Naive thymus-derived CD8-positive, alpha-beta T cell (primary cell): ENCODE measurements at regions not wholly inside any gene's neighbourhood (a gene's known extent, or its start where the extent isn't known, plus 50 kb on each side); places are given as distances from the start of the nearest gene placed in this dataset.
A peak's percentile ranks its signal among the peaks of the same experiment; 100 is the strongest.

Experiments
- ATAC-seq, 2 donors: fragments of 150-1000 bp; cut with Tn5 transposase in 1 of 2; sonication (Bioruptor Pico), chemical (Tn5 transposase) in 1 of 2; 1 replicate in 1 of 2; 2 replicates in 1 of 2; pipeline ENCODE4 v1.10.0; 2021; ENCODE audit warnings: mild to moderate bottlenecking in 2 of 2, moderate library complexity in 2 of 2
- POLR2A ChIA-PET: fragments of 350-600 bp; sonication (Branson Sonifier 250); formaldehyde crosslinking; loops from one replicate; lab custom pipeline; 2021; ENCODE audit warnings: antibody characterized with exemption; lab: Charles Lee
- DNase-seq, 10 donors: peaks; one replicate each; pipeline versions ENCODE4 v3.0.0 to v3.0.0-alpha.2; 2020 to 2022
- H3K27ac Mint-ChIP-seq, 10 donors: one replicate each; pipeline ENCODE4 v1.8.0; 2020 to 2022; ENCODE audit warnings: mild to moderate bottlenecking in 10 of 10, mixed read lengths in 10 of 10, moderate library complexity in 4 of 10, inconsistent platforms in 1 of 10
- H3K27me3 Mint-ChIP-seq, 5 donors: one replicate each; pipeline ENCODE4 v1.8.0; 2021 to 2022; ENCODE audit warnings: mixed read lengths in 5 of 5
- H3K36me3 Mint-ChIP-seq, 3 donors: one replicate each; pipeline ENCODE4 v1.8.0; 2020 to 2022; ENCODE audit warnings: mixed read lengths in 3 of 3, mild to moderate bottlenecking in 2 of 3, inconsistent platforms in 1 of 3
- H3K4me1 Mint-ChIP-seq, 4 donors: one replicate each; pipeline ENCODE4 v1.8.0; 2021 to 2022; ENCODE audit warnings: mixed read lengths in 4 of 4
- H3K4me3 Mint-ChIP-seq, 10 donors: one replicate each; pipeline ENCODE4 v1.8.0; 2020 to 2022; ENCODE audit warnings: mild to moderate bottlenecking in 10 of 10, mixed read lengths in 10 of 10, moderate library complexity in 6 of 10, inconsistent platforms in 1 of 10
- H3K9me3 Mint-ChIP-seq, 9 donors: one replicate each; pipeline ENCODE4 v1.8.0; 2020 to 2022; ENCODE audit warnings: mixed read lengths in 9 of 9, mild to moderate bottlenecking in 3 of 9, inconsistent platforms in 1 of 9, moderate library complexity in 1 of 9

DNA sequence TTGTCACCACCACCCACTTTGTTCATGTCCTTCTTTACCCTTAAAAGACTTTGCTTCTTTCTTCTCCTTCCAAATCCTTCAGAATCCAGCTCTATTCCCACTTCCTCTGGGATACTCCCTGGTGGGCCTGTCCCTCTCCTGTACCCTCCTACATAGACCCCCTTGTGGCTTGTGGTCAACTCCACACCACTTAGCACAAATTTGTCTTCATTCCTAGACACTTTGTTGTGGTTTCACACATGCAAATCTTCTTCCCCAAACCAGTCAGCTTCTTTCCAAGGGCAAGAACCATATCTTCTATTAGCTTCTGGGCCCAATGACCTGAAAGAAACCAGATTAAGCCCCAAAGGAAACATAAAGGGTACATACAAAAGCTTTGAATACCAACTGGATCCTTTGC lies 342.4 kb downstream of the TNS1 start:
- H3K27me3 Mint-ChIP-seq = peaks cover 0 to 11% (median 0%) of the 10 kb centered on the region in 5 donors
- peaks cover 12 to 20% (median 15%) of the 10 kb centered on the region in 4 donors for H3K4me1 Mint-ChIP-seq
- ATAC-seq = no peak
- H3K9me3 Mint-ChIP-seq = peaks cover 0 to 5% (median 0%) of the 10 kb centered on the region in 9 donors
- no peak overlapping the region for H3K27ac Mint-ChIP-seq
- no peaks in the 10 kb centered on the region for H3K36me3 Mint-ChIP-seq
- no peak for DNase-seq
- POLR2A ChIA-PET = no interaction called here
- no peak overlapping the region for H3K4me3 Mint-ChIP-seq

DNA sequence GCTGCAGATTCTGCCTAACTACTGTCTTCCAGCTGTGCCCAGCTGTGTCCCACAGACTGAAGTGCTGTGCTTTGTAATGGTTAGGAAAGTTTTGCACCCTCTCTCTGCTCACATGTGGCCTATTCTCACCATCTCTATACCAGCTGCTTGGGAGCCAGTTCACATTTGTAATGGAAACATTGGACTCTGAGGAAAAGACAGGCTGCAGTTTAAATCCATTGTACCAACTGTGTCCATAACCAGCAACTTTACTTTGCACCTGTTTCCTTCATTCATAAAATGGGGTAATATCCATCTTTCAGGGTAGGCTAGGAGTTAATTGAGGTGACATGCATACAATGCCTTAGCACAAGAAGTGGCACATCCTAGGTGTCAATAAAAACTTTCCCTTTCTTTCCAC lies 344.0 kb downstream of the TNS1 start:
- H3K4me3 Mint-ChIP-seq = no peak overlapping the region
- H3K9me3 Mint-ChIP-seq = peaks cover 0 to 3% (median 0%) of the 10 kb centered on the region in 9 donors
- DNase-seq = no peak
- no peaks in the 10 kb centered on the region for H3K36me3 Mint-ChIP-seq
- H3K27me3 Mint-ChIP-seq = peaks cover 0 to 5% (median 0%) of the 10 kb centered on the region in 5 donors
- POLR2A ChIA-PET = no interaction called here
- no peak for ATAC-seq
- peaks cover 9 to 19% (median 15%) of the 10 kb centered on the region in 4 donors for H3K4me1 Mint-ChIP-seq
- H3K27ac Mint-ChIP-seq = peak overlapping the region in 1 of 10 donors; percentile 28

DNA sequence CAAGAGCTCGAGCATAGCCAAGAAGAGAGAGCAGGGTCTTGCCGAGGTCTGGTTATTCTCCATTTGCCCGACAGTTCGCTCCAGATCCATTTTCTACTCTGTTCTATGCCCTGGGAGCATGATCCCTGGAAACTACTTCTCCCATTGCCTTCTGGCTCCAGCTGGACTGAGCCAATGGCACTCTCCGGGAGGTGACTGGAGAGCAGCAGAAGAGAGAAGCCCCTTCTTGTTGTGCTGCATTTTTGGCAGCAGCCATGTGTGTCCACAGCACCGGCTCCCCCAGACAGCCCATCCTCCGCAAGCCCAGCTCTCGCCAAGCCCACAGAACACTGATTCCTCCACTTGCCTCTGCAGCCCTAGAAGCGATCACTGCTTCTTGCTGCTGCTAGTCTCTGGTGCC lies 345.5 kb downstream of the TNS1 start:
- peaks cover 0 to 5% (median 0%) of the 10 kb centered on the region in 5 donors for H3K27me3 Mint-ChIP-seq
- DNase-seq = no peak
- H3K27ac Mint-ChIP-seq = no peak overlapping the region
- peaks cover 4 to 17% (median 15%) of the 10 kb centered on the region in 4 donors for H3K4me1 Mint-ChIP-seq
- H3K36me3 Mint-ChIP-seq = no peaks in the 10 kb centered on the region
- no peak overlapping the region for H3K4me3 Mint-ChIP-seq
- POLR2A ChIA-PET = no interaction called here
- no peak for ATAC-seq
- no peaks in the 10 kb centered on the region for H3K9me3 Mint-ChIP-seq

DNA sequence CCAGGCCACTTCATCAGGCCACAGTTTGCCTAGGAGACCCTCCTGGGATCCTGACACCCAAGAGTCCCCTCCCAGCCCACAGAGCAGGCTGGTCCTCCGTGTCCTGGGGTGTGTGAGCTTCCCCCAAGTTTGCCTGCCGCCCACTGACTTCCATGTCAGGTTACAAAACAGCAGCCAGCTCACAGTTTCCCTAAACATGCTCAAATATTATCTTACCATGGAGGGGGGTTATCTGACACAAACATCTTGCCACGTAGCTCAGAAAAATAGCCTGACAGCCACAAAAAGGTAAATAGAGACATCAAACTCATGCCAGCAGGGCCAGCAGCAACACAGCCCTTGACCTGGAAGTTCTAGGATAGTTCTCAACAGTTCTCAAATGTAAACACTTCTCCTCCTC lies 346.5 kb downstream of the TNS1 start:
- no peaks in the 10 kb centered on the region for H3K9me3 Mint-ChIP-seq
- no peaks in the 10 kb centered on the region for H3K36me3 Mint-ChIP-seq
- POLR2A ChIA-PET = no interaction called here
- peaks cover 4 to 10% (median 8%) of the 10 kb centered on the region in 4 donors for H3K4me1 Mint-ChIP-seq
- H3K27me3 Mint-ChIP-seq = peaks cover 0 to 5% (median 0%) of the 10 kb centered on the region in 5 donors
- no peak overlapping the region for H3K4me3 Mint-ChIP-seq
- no peak overlapping the region for H3K27ac Mint-ChIP-seq
- no peak for ATAC-seq
- no peak for DNase-seq

DNA sequence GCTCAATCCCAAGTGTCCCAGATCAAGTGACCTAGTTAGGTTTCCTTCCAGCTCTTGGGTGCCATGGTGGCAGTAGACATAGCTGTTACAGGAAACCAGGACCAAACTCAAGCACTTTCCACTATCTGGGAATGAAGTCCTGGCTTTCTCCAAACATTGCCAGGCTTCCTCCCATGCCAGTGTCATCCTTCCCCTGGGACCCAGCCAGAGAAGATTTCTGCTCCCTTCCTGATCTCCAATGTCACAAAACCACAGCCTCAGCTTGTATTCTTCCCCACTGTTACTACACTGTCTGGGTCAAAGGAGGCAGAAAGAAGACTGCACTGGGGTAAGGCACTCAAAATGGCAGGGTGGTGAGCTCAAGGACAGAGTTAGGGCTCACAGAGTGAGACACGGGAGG lies 347.1 kb downstream of the TNS1 start:
- Mint-ChIP-seq H3K4me3 (no peak overlapping the region), H3K9me3 (no peaks in the 10 kb centered on the region), H3K4me1 (peaks cover 2 to 11% (median 6%) of the 10 kb centered on the region in 4 donors), H3K27me3 (peaks cover 0 to 5% (median 0%) of the 10 kb centered on the region in 5 donors), H3K27ac (no peak overlapping the region), H3K36me3 (no peaks in the 10 kb centered on the region)
- no peak for ATAC-seq
- POLR2A ChIA-PET = no interaction called here
- no peak for DNase-seq

DNA sequence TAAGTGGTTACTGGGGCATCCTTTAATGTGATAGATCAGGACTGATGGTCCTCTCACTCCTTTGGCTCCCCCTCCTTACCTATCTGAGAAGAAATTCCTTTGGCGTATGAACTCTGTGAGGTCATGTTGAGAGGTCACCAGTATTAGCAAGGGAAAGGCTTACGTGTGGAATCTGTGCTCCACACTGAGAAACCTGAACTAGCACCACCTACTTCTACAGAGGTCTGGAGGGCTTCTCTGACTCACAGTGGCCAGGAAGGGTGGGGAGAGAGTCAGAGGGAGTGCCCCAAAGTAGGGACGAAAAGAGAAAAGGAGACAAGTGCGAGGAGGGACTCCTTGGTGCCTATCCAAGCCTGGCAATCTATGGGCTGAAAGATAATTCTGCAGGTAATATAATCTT lies 348.6 kb downstream of the TNS1 start:
- Mint-ChIP-seq H3K36me3 (no peaks in the 10 kb centered on the region), H3K27me3 (peaks cover 0 to 8% (median 0%) of the 10 kb centered on the region in 5 donors), H3K27ac (peak overlapping the region in 1 of 10 donors; percentile 71), H3K4me3 (no peak overlapping the region), H3K9me3 (no peaks in the 10 kb centered on the region), H3K4me1 (peaks cover 0 to 12% (median 3%) of the 10 kb centered on the region in 4 donors)
- POLR2A ChIA-PET = no interaction called here
- ATAC-seq (no peak), DNase-seq (no peak)

DNA sequence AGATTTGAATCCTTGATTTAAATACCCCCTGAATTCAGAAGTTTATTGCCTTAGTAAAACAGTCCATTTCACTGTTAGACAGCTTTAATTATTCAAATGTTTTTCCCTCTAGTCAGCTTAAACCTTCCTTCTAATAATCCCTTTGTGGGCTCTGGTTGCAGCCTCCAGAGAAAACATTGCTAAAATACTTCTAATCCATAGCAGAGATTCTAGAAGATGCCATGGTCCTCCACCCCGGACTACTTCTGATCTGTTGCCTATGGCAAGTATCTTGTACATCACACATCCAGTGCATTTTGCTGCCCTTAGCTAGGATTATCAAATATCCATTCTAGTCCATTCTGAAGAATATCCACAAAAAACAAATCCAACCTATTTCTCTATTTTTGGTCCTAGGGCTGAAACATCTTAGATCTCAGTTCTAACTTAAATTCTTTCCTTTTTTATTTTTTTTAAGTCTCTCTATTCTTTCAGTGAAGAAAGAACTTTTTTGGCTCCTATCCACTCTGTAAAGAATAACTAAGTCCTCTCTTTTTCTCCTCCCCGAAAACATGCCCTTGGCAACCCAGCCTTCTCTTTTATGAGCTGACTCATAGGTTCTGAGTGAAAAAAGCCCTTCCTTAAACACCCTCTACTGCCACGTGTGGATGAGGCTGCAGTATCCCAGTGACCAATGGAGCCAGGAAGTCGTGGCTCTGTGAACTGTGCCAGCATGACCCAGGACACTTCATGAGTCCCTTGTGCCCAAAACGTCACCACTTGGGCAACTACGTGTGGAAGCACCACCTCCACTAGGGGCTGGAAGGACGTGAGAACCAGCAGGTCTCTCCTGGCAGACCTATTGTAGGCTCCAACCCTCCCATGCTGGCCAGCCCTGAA lies 349.8 kb downstream of the TNS1 start:
- H3K4me1 Mint-ChIP-seq = peaks cover 0 to 12% (median 3%) of the 10 kb centered on the region in 4 donors
- ATAC-seq = no peak
- H3K9me3 Mint-ChIP-seq = no peaks in the 10 kb centered on the region
- DNase-seq = no peak
- H3K27me3 Mint-ChIP-seq = peaks cover 0 to 8% (median 0%) of the 10 kb centered on the region in 5 donors
- no peak overlapping the region for H3K4me3 Mint-ChIP-seq
- no peaks in the 10 kb centered on the region for H3K36me3 Mint-ChIP-seq
- POLR2A ChIA-PET = no interaction called here
- no peak overlapping the region for H3K27ac Mint-ChIP-seq

DNA sequence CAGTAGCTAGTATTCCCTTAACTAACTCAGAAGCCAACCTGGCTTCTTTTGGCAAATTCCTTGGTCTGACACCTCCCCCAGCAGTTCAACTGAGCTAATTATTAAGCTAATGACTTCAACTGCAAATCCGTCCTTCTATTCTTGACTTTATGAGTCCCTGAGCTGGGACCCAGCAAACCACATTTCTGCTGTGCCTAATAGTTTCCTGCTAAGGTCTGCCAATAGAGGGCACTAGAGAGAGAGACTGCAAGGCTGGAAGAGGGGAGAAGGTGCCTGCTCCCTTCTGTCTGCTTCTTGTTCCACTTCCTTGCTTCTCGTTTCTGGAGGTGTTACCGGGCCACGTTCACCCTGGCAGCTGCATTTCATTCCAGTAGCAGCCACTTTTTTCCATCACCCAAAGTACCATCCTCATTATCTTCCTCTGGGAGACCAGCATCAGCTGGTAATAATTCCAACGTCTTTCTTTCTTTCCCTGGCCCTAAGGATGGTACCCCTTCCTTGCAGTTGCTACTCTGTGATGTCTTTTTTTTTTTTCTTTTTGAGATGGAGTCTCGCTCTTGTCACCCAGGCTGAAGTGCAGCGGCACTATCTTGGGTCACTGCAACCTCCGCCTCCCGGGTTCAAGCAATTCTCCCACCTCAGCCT lies 352.0 kb downstream of the TNS1 start:
- Mint-ChIP-seq H3K27me3 (peaks cover 0 to 5% (median 0%) of the 10 kb centered on the region in 5 donors), H3K36me3 (no peaks in the 10 kb centered on the region), H3K9me3 (no peaks in the 10 kb centered on the region), H3K4me1 (peaks cover 0 to 12% (median 4%) of the 10 kb centered on the region in 4 donors), H3K27ac (no peak overlapping the region), H3K4me3 (no peak overlapping the region)
- no peak for ATAC-seq
- DNase-seq = peak in 4 of 10 donors; percentile 1 to 40 (median 28)
- POLR2A ChIA-PET = no interaction called here

DNA sequence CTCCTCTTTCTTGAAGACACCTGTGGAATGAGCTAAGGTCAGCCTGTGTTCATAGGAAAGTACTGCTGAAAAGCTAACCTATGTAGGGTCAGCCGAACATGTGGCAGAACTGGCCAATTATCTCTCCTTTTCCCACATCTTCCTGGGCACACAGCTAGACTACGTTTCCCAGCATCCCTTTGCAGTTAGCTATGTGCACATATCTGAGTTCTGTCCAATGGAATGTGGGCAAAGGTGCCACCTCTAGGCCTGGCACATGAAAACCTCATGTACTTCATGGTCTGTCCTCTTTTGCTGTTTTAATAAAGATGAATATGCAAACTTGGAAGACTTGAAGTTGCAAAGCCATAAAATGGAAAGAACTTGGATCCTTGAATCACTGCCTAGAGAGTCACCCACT lies 352.6 kb downstream of the TNS1 start:
- H3K36me3 Mint-ChIP-seq = no peaks in the 10 kb centered on the region
- no peak for DNase-seq
- peaks cover 0 to 3% (median 0%) of the 10 kb centered on the region in 5 donors for H3K27me3 Mint-ChIP-seq
- POLR2A ChIA-PET = no interaction called here
- no peak overlapping the region for H3K4me3 Mint-ChIP-seq
- no peaks in the 10 kb centered on the region for H3K9me3 Mint-ChIP-seq
- H3K4me1 Mint-ChIP-seq = peaks cover 0 to 12% (median 4%) of the 10 kb centered on the region in 4 donors
- no peak for ATAC-seq
- H3K27ac Mint-ChIP-seq = peak overlapping the region in 1 of 10 donors; percentile 42

DNA sequence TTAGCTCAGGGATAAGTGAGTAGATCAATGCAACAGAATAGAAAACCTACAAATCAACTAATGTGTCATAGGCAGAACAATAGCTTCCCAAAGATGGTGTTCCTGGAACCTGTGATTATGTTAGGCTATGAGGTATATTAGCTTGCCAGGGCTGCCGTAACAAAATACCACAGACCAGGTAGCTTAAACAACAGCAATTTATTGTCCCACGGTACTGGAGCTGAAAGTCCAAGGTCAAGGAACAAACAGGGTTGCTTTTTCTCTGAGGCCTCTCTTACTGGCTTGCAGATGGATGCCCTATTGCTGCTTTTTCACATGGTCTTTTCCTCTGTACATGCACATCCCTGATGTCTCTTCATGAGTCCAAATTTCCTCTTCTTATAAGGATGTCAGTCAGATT lies 354.9 kb downstream of the TNS1 start:
- Mint-ChIP-seq H3K27ac (no peak overlapping the region), H3K27me3 (peaks cover 0 to 3% (median 0%) of the 10 kb centered on the region in 5 donors), H3K36me3 (no peaks in the 10 kb centered on the region), H3K4me3 (no peak overlapping the region), H3K4me1 (peaks cover 0 to 12% (median 4%) of the 10 kb centered on the region in 4 donors), H3K9me3 (no peaks in the 10 kb centered on the region)
- POLR2A ChIA-PET = no interaction called here
- DNase-seq (no peak), ATAC-seq (no peak)

DNA sequence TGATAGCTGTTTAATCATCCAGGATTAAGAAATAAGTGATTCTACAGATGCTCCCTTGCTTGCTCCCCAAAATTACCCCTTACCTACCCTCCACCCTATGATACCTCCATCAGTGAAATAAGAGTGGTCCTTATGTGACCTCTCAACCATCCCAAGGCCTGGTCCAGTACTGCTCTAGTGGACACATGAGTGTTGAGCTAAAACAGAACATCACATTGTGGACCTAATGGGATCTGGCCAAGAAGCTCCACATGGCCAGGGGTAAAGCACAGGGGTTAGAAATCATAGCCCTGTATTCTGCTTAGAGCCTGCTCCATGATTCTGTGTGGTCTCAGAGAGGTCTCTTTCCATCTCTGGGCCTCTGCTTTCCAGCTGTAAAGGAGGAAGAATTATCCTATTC lies 355.6 kb downstream of the TNS1 start:
- POLR2A ChIA-PET = interaction anchor here (0.6 kb wide), 1 partner anchor 954 kb away, joined by 3 read pairs; no protein-coding TSS in a partner anchor
- Mint-ChIP-seq H3K4me1 (peaks cover 0 to 12% (median 4%) of the 10 kb centered on the region in 4 donors), H3K9me3 (no peaks in the 10 kb centered on the region), H3K4me3 (no peak overlapping the region), H3K27ac (no peak overlapping the region), H3K27me3 (peaks cover 0 to 3% (median 0%) of the 10 kb centered on the region in 5 donors), H3K36me3 (no peaks in the 10 kb centered on the region)
- DNase-seq (no peak), ATAC-seq (no peak)

DNA sequence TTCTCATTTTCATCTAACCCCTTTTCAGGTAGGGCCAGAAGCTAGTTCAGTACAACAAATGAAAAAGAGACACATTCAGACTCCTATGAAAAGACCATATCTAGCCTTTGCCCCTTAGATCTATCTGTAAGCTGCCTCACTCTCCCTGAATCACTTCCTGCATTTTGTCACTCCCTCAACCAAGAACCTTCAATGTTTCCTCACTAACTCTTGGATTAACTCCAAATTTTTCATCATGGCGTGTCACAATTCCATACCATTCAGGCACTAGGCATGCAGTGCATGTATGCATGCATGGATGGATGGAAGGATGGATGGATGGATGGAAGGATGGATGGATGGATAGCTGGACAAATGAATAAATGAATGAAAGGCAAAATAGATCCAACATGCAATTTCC lies 356.9 kb downstream of the TNS1 start:
- no peaks in the 10 kb centered on the region for H3K9me3 Mint-ChIP-seq
- H3K36me3 Mint-ChIP-seq = no peaks in the 10 kb centered on the region
- H3K27ac Mint-ChIP-seq = peak overlapping the region in 1 of 10 donors; percentile 74
- H3K27me3 Mint-ChIP-seq = peaks cover 0 to 3% (median 0%) of the 10 kb centered on the region in 5 donors
- POLR2A ChIA-PET = no interaction called here
- ATAC-seq (no peak), DNase-seq (no peak)
- H3K4me1 Mint-ChIP-seq = peaks cover 0 to 8% (median 4%) of the 10 kb centered on the region in 4 donors
- no peak overlapping the region for H3K4me3 Mint-ChIP-seq

DNA sequence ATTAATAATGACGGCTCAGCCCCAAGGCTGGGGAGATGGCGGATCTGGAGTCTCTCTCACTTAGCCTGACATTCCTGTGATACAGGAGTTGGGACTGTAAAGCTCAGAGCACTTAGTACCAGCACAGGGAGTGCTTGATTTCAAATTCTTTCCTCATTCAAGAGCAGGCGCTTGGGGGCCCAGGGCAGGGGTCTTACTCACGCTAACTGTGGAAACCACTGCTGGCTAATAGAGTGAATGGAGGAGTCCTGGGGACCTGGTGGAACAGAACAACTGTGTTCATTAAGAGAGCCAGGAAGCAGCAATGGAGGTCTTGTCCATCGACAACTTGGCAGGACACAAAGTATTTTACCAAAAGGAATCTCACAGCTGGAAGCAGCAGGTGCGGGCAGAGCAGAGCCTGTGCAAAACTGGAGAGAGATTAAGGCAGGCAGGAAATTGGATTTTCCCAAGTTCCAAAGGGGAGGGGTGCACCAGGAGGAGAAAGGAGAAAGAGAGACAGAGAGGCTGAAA lies 358.9 kb downstream of the TNS1 start:
- Mint-ChIP-seq H3K36me3 (no peaks in the 10 kb centered on the region), H3K27me3 (no peaks in the 10 kb centered on the region), H3K9me3 (no peaks in the 10 kb centered on the region), H3K4me3 (no peak overlapping the region), H3K4me1 (peaks cover 0 to 3% (median 0%) of the 10 kb centered on the region in 4 donors), H3K27ac (no peak overlapping the region)
- DNase-seq (no peak), ATAC-seq (no peak)
- POLR2A ChIA-PET = no interaction called here
